GM18858 (cell line): ENCODE measurements at regions not wholly inside any gene's neighbourhood (a gene's known extent, or its start where the extent isn't known, plus 50 kb on each side); places are given as distances from the start of the nearest gene placed in this dataset.

ENCODE experiments used
- ATAC-seq: cut with Tn5 transposase; IDR thresholded peaks from one replicate; pipeline ENCODE4 v1.9.1; 2021; ENCODE audit not compliant: unreplicated experiment

GRCh38 chrX:78496483-78496882, 162.6 kb downstream of the RTL3 start:
- ATAC-seq: no peak

- peak; percentile 91 for ATAC-seq
These were observed 165.8 kb upstream of the CYSLTR1 start for GRCh38 chrX:78493180-78493579.

GRCh38 chrX:78476701-78477100, 149.3 kb upstream of the CYSLTR1 start:
- no peak for ATAC-seq

GRCh38 chrX:78456909-78457308, 129.5 kb upstream of the CYSLTR1 start:
- no peak for ATAC-seq

- no peak for ATAC-seq
These were observed 128.5 kb upstream of the CYSLTR1 start for GRCh38 chrX:78455901-78456300.

- no peak for ATAC-seq
These were observed 124.9 kb upstream of the CYSLTR1 start for GRCh38 chrX:78452356-78452755.

GRCh38 chrX:78437621-78438020, 110.2 kb upstream of the CYSLTR1 start:
- ATAC-seq: no peak

GRCh38 chrX:78429172-78429571, 101.8 kb upstream of the CYSLTR1 start:
- no peak for ATAC-seq

GRCh38 chrX:78388663-78389062, 61.3 kb upstream of the CYSLTR1 start:
- no peak for ATAC-seq

- ATAC-seq: no peak
These were observed 60.0 kb upstream of the CYSLTR1 start for GRCh38 chrX:78387364-78387763.

- no peak for ATAC-seq
These were observed 57.1 kb upstream of the CYSLTR1 start for GRCh38 chrX:78384486-78384885.

- no peak for ATAC-seq
These were observed 56.2 kb upstream of the CYSLTR1 start for GRCh38 chrX:78383594-78383993.

GRCh38 chrX:78378476-78379115, 51.2 kb upstream of the CYSLTR1 start:
- ATAC-seq: no peak
